H9 (cell line): ENCODE measurements at regions not wholly inside any gene's neighbourhood (a gene's known extent, or its start where the extent isn't known, plus 50 kb on each side); places are given as distances from the start of the nearest gene placed in this dataset.
A peak's percentile ranks its signal among the peaks of the same experiment; 100 is the strongest.

Source experiments
- DNase-seq: peaks from one replicate; pipeline ENCODE4 v3.0.0-alpha.2; 2017
- H2AFZ ChIP-seq: one replicate; pipeline ENCODE4 v1.6.1; 2013; ENCODE audit warnings: mild to moderate bottlenecking, low read length, control low read depth, moderate library complexity
- H2AK5ac ChIP-seq: 2 replicates; pipeline ENCODE4 v1.6.1; 2013; ENCODE audit warnings: low read length, control low read depth, mixed read lengths; ENCODE audit not compliant: insufficient read length
- H2BK120ac ChIP-seq: one replicate; pipeline ENCODE4 v1.6.1; 2013; ENCODE audit warnings: low read depth, mild to moderate bottlenecking, low read length, control low read depth, inconsistent platforms; ENCODE audit not compliant: poor library complexity, severe bottlenecking
- H2BK12ac ChIP-seq: 2 replicates; pipeline ENCODE4 v1.6.1; 2013; ENCODE audit warnings: low read length, control low read depth, mixed read lengths, low read depth; ENCODE audit not compliant: insufficient read length
- H2BK15ac ChIP-seq: 2 replicates; pipeline ENCODE4 v1.6.1; 2013; ENCODE audit warnings: low read depth, low read length, control low read depth
- H2BK20ac ChIP-seq: one replicate; pipeline ENCODE4 v1.6.1; 2013; ENCODE audit warnings: low read depth, mild to moderate bottlenecking, low read length, control low read depth, inconsistent platforms; ENCODE audit not compliant: poor library complexity, severe bottlenecking
- H2BK5ac ChIP-seq: 2 replicates; pipeline ENCODE4 v1.6.1; 2013; ENCODE audit warnings: low read length, control low read depth, mixed read lengths; ENCODE audit not compliant: insufficient read length
- H3K14ac ChIP-seq: 2 replicates; pipeline ENCODE4 v1.6.1; 2013; ENCODE audit warnings: low read length, control low read depth; ENCODE audit not compliant: insufficient read depth
- H3K18ac ChIP-seq: 2 replicates; pipeline ENCODE4 v1.6.1; 2013; ENCODE audit warnings: low read depth, mild to moderate bottlenecking, mixed read lengths, low read length, control low read depth; ENCODE audit not compliant: insufficient read length
- H3K23ac ChIP-seq: 2 replicates; pipeline ENCODE4 v1.6.1; 2013; ENCODE audit warnings: low read length, control low read depth, mixed read lengths, low read depth; ENCODE audit not compliant: insufficient read length
- H3K23me2 ChIP-seq: 2 replicates; pipeline ENCODE4 v1.6.1; 2013; ENCODE audit warnings: low read depth, mild to moderate bottlenecking, mixed read lengths, low read length, control low read depth; ENCODE audit not compliant: insufficient read length, poor library complexity, severe bottlenecking
- H3K27ac ChIP-seq: 2 replicates; pipeline ENCODE4 v1.5.1; 2013; ENCODE audit warnings: low read length, control low read depth, mixed read lengths, low read depth; ENCODE audit not compliant: insufficient read length
- H3K27me3 ChIP-seq: 2 replicates; pipeline ENCODE4 v1.6.1; 2013; ENCODE audit warnings: low read length, control low read depth, inconsistent platforms; ENCODE audit not compliant: insufficient read depth
- H3K4ac ChIP-seq: 2 replicates; pipeline ENCODE4 v1.6.1; 2013; ENCODE audit warnings: low read depth, mild to moderate bottlenecking, control low read depth, inconsistent platforms, low read length, moderate library complexity
- H3K4me1 ChIP-seq: 2 replicates; pipeline ENCODE4 v1.6.1; 2013; ENCODE audit warnings: low read length, control low read depth, inconsistent platforms; ENCODE audit not compliant: insufficient read depth
- H3K4me2 ChIP-seq: 2 replicates; pipeline ENCODE4 v1.6.1; 2013; ENCODE audit warnings: low read length, control low read depth, mixed read lengths; ENCODE audit not compliant: insufficient read length, insufficient read depth
- H3K56ac ChIP-seq: 2 replicates; pipeline ENCODE4 v1.6.1; 2013; ENCODE audit warnings: low read depth, mild to moderate bottlenecking, mixed read lengths, low read length, control low read depth; ENCODE audit not compliant: insufficient read length
- H3K79me1 ChIP-seq: 2 replicates; pipeline ENCODE4 v1.6.1; 2013; ENCODE audit warnings: low read depth, mild to moderate bottlenecking, moderate library complexity, low read length, control low read depth, inconsistent platforms; ENCODE audit not compliant: insufficient read depth, poor library complexity, severe bottlenecking
- H3K79me2 ChIP-seq: 2 replicates; pipeline ENCODE4 v1.6.1; 2013; ENCODE audit warnings: low read length, control low read depth, inconsistent platforms; ENCODE audit not compliant: insufficient read depth
- H3K9ac ChIP-seq: 2 replicates; pipeline ENCODE4 v1.6.1; 2013; ENCODE audit warnings: low read length, control low read depth, mixed read lengths; ENCODE audit not compliant: insufficient read length; ENCODE audit errors: extremely low read depth
- H3K9me3 ChIP-seq: one replicate; pipeline ENCODE4 v1.6.1; 2013; ENCODE audit warnings: low read depth, low read length, inconsistent platforms; ENCODE audit not compliant: control insufficient read depth
- H3T11ph ChIP-seq: one replicate; pipeline ENCODE4 v1.6.1; 2013; ENCODE audit warnings: mild to moderate bottlenecking, low read length, control low read depth, inconsistent platforms
- H4K20me1 ChIP-seq: one replicate; pipeline ENCODE4 v1.6.1; 2013; ENCODE audit not compliant: control insufficient read depth, insufficient read length, insufficient read depth
- H4K5ac ChIP-seq: 2 replicates; pipeline ENCODE4 v1.6.1; 2013; ENCODE audit warnings: low read depth, mild to moderate bottlenecking, mixed read lengths, low read length, control low read depth; ENCODE audit not compliant: insufficient read length
- H4K8ac ChIP-seq: replicated peaks from 2 replicates; pipeline ENCODE4 v1.6.1; 2013; ENCODE audit warnings: low read length, control low read depth, mixed read lengths, low read depth; ENCODE audit not compliant: insufficient read length
- H4K91ac ChIP-seq: 2 replicates; pipeline ENCODE4 v1.6.1; 2013; ENCODE audit warnings: low read depth, mild to moderate bottlenecking, moderate library complexity, mixed read lengths, low read length, control low read depth; ENCODE audit not compliant: insufficient read length
- H3K27ac Mint-ChIP-seq, 3 experiments: 2 replicates in 2 of 3; 3 replicates in 1 of 3; pipeline ENCODE4 v1.8.0; 2020 to 2021; ENCODE audit warnings: mixed read lengths in 3 of 3, mild to moderate bottlenecking in 1 of 3, moderate library complexity in 1 of 3
- H3K27me3 Mint-ChIP-seq: 2 replicates; pipeline ENCODE4 v1.8.0; 2021; ENCODE audit warnings: low read depth, mild to moderate bottlenecking, moderate library complexity, mixed read lengths
- H3K36me3 Mint-ChIP-seq, 3 experiments: 2 replicates in 2 of 3; 3 replicates in 1 of 3; pipeline ENCODE4 v1.8.0; 2020 to 2021; ENCODE audit warnings: low read depth in 3 of 3, mixed read lengths in 3 of 3; ENCODE audit not compliant: insufficient read depth in 1 of 3
- H3K4me1 Mint-ChIP-seq, 2 experiments: 2 replicates each; pipeline ENCODE4 v1.8.0; 2020; ENCODE audit warnings: mixed read lengths in 2 of 2
- H3K4me3 Mint-ChIP-seq, 2 experiments: 2 replicates in 1 of 2; 3 replicates in 1 of 2; pipeline ENCODE4 v1.8.0; 2020 to 2021; ENCODE audit warnings: mild to moderate bottlenecking in 2 of 2, mixed read lengths in 2 of 2, moderate library complexity in 1 of 2
- H3K9me3 Mint-ChIP-seq, 2 experiments: 2 replicates in 1 of 2; 3 replicates in 1 of 2; pipeline ENCODE4 v1.8.0; 2020; ENCODE audit warnings: mild to moderate bottlenecking in 2 of 2, mixed read lengths in 2 of 2, moderate library complexity in 1 of 2
- CTCF ChIP-seq: fragments of 200-600 bp; sonication (generic); conservative IDR thresholded peaks from 3 replicates; pipeline ENCODE4 v1.8.0; 2021; ENCODE audit warnings: antibody characterized with exemption, mild to moderate bottlenecking
- WGBS: extraction: QIAGEN DNeasy Blood & Tissue Kit; methylation state at CpG from one replicate; pipeline ENCODE4 v1.1.7; 2013; ENCODE audit warnings: missing lambda C conversion rate, low lambda C conversion rate, mixed read lengths; ENCODE audit not compliant: insufficient read length; ENCODE audit errors: extremely low coverage; 5-methylcytosine and 5-hydroxymethylcytosine counted together

- no peak overlapping the region for H2AK5ac ChIP-seq
- H3K9me3 ChIP-seq: no peaks in the 10 kb centered on the region
- H2BK5ac ChIP-seq: no peak overlapping the region
- no peaks in the 10 kb centered on the region for H3K79me1 ChIP-seq
- Mint-ChIP-seq H3K36me3 (no peaks in the 10 kb centered on the region; a peak in 1 of 7 replicates), H3K9me3 (no peaks in the 10 kb centered on the region), H3K27me3 (peaks cover 3% of the 10 kb centered on the region; the same call in 1 of the 2 replicates), H3K4me3 (no peak overlapping the region), H3K27ac (peak overlapping the region in 1 of 3 experiments; percentile 91; a peak in 2 of 7 replicates), H3K4me1 (peaks cover 0 to 6% of the 10 kb centered on the region in 2 experiments; a peak in 1 of 4 replicates)
- no peak overlapping the region for H2BK12ac ChIP-seq
- H4K5ac ChIP-seq: no peak overlapping the region
- no peak overlapping the region for H4K91ac ChIP-seq
- no peak overlapping the region for H3K14ac ChIP-seq
- no peaks in the 10 kb centered on the region for H3K27me3 ChIP-seq
- no peak overlapping the region for H3K23ac ChIP-seq
- H2BK20ac ChIP-seq: no peak overlapping the region
- H3K18ac ChIP-seq: no peak overlapping the region
- no peaks in the 10 kb centered on the region for H3K23me2 ChIP-seq
- H3K9ac ChIP-seq: no peak overlapping the region
- H3K4me2 ChIP-seq: no peak overlapping the region
- no peak for DNase-seq
- H3K27ac ChIP-seq: no peak overlapping the region
- no CpG with 5 or more reads among the region's 9 CpGs for WGBS
- H3K4ac ChIP-seq: no peak overlapping the region
- no peak overlapping the region for H2BK15ac ChIP-seq
- H3K79me2 ChIP-seq: no peaks in the 10 kb centered on the region
- H3K4me1 ChIP-seq: no peaks in the 10 kb centered on the region; the same call in 1 of the 2 replicates
- no peak overlapping the region for H3K56ac ChIP-seq
- no peak overlapping the region for H4K8ac ChIP-seq
- H2AFZ ChIP-seq: no peak overlapping the region
- no peaks in the 10 kb centered on the region for H4K20me1 ChIP-seq
- TF ChIP-seq CTCF: no peak
- H3T11ph ChIP-seq: no peak overlapping the region
- H2BK120ac ChIP-seq: no peak overlapping the region
Measured at GRCh38 chr4:24065974-24066373, 176.1 kb upstream of the PPARGC1A start.
